Stimulated activated CD8-positive, alpha-beta memory T cell treated with anti-CD3 and anti-CD28 coated beads, Interleukin-4, amount 100 ng/mL, for 48 hours (primary cell): ENCODE measurements at regions not wholly inside any gene's neighbourhood (a gene's known extent, or its start where the extent isn't known, plus 50 kb on each side); places are given as distances from the start of the nearest gene placed in this dataset.
"Not testable (repeated sequence)": the region's sequence is repeated elsewhere in the genome, so short reads cannot be mapped to it uniquely, and the experiment has no call there.

ENCODE experiments used
- DNase-seq: peaks from one replicate; pipeline ENCODE4 v3.0.0-alpha.2; 2020

- DNase-seq: not testable (repeated sequence)
Measured at GRCh38 chr7:53239151-53239550, 203.7 kb downstream of the POM121L12 start.

GRCh38 chr7:53245721-53246120, 210.3 kb downstream of the POM121L12 start:
- no peak for DNase-seq

- no peak for DNase-seq
Measured at GRCh38 chr7:53246957-53247356, 211.5 kb downstream of the POM121L12 start.

GRCh38 chr7:53252539-53252938, 217.1 kb downstream of the POM121L12 start:
- no peak for DNase-seq

DNA sequence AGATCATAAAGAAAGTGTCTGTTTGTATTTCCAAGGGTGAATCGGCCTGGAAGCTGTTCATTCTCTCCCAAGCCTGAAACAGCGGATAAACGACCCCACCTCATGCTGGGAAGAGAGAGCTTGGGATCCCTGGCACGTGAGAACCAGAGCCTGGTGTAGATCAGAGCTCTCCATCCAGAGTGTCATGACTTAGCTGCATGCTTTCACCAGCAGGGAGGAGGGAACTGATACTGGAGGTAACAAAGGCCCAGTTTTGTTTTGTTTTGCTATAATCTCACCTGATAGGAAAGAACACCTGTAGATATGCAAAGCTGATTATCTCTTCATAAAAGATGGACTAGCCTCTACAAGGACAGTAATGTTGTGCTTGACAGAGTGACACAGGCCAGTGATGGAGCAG, 236.6 kb downstream of the POM121L12 start:
- no peak for DNase-seq

- DNase-seq: no peak
Measured at GRCh38 chr7:53281312-53281711, 245.9 kb downstream of the POM121L12 start.

DNA sequence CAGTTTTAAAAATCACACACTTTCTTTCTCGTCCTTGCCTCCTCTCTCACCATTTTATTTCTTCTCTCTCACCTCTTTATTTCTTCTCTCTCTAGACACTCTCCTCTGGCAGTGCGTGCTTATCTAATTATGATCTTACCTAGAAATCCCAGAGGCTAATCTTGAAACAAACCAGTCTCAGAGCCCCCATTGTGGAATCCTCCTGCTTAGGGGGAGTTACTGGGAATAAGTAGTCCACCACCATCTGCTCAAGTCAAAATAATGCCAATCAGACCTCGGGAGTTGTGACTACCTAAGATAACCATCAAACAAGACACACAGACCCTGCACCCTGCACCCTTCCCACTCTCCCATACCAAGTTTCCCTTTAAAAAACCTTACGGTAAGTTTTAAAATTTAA, 256.9 kb downstream of the POM121L12 start:
- DNase-seq: no peak

DNA sequence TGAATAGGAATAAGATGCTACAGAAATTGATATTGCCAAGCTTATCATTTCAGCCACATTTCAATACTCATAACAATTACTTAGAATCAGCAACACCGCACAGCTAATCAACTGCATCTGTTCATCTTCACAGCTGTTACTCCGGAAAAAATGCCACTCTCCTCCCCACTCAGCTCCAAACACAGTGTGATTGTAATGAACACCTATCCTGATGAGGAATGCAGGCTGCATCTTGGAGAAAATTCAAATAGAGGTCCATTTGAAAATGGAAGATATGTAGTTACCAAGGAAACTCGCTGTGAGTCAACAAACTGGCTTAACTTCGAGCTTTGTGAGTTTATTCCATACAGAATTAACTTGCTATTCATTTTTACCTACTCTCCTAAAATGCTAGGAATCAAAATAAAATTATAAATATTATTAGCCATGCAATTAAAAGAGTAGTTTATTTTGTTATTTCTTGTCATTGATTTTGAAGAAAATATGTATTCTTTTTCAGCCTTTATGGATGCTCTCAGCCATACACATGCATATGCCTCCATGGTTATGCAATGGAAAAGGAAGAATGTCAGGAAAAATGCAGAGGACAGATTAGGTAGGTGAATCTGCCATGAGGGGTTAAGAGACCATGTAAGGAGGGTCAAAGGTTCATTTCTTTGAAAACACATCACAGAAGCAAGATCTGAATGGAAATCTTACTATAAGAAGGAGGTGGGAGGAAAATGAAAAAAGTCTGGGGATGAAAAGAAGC, 267.2 kb downstream of the POM121L12 start:
- DNase-seq: no peak

GRCh38 chr7:53303781-53304180, 268.3 kb downstream of the POM121L12 start:
- no peak for DNase-seq

DNA sequence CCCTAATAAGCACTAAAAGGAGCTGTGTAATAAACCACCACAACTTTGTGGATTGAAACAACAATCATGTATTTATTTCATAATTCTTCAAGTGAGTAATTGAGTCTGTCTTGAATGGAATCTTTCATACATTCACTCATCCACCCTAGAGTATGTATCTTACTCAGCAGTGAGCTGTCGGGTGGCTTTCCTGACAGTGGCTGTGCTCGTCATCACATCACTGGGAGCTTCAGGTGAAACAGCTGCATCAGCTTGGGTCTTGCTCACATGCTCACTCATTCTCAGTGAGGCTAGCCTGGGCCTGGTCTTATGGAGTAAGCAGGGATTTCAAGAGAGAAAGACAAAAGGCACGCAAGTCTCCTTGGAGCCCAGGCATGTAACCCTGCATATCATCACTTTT, 271.4 kb downstream of the POM121L12 start:
- no peak for DNase-seq

GRCh38 chr7:53311205-53311604, 275.8 kb downstream of the POM121L12 start:
- DNase-seq: no peak

DNA sequence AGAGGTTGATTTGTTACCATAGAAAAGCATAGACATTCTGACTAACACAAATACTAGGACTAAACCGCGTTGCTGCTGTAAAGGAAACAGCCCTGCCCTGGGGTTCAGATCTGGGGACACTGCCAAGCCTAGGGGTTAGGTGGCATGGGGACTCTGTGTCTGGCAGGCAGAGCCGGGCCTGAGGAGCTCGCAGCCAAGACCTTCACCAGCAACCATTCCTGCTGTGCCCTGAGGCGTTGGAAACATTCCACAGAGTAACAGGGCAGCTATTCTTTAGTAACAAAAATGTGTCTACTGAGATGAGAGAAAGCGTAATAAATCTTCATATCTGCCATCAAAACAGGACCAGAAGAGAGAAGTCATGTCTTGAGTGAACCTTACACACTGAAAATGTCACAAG, 280.5 kb downstream of the POM121L12 start:
- no peak for DNase-seq

GRCh38 chr7:53318566-53318965, 283.1 kb downstream of the POM121L12 start:
- DNase-seq: no peak

GRCh38 chr7:53325061-53325460, 289.6 kb downstream of the POM121L12 start:
- DNase-seq: no peak

DNA sequence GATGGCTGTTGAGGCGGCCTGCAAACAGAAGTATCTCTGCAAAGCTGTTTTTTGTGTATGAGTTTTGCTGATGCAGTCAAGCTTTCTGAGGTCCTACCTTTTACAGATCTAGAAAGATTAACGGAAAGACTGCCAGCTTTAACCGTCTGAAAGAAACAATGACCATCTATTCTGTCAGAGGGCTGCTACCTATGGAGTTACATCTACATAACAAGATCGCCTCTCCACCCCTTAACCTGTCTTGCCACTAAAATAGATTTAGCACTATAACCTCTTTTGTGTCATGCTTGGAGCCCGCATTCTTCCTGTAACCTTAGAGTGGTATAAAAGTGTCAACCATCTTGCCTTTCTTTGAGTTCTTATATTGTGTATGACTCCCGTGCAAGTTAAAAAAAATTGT, 291.2 kb downstream of the POM121L12 start:
- no peak for DNase-seq

DNA sequence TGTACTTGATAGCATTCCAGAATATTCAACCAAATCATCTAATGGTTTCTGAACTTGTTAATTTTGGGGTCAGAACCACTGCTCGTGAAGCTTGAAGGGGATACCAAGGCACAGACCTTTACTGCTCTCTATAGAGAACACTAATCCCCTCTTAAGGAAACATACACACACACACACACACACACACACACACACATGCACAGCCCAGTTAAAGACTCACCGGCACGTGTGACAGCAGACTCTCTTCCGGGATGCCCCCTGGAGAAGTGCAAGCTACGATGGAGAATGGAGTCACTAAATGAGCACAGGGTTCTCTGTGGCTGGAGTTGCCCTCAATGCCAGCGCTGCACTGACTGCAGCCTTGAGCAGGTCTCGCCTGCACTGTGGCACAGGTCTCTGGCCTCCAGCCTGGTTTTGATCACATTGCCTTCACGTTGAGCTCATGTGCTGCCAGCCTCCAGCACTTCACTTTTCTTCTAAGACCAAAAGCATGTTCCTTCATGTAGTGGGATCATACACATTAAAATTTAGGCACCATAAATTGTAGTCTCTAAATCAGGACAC, 300.8 kb downstream of the POM121L12 start:
- no peak for DNase-seq

DNA sequence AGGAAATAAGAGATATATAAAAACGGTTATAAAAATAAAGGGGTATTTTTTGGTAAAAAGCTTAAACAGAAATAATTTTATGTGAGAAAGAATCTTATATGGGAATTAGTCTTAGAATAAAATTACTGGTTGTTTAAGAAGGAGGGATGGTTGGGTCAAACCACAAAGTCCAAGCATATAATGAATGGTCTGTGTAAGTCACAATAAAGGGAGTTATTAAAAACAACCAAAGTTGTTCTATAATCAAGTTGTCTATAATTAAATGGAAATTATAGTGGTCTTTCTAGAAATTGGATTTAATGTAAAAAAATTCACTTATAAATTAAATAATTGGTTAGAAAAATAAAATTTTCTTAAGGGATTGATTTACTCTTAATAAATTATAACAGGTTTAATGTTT, 304.8 kb downstream of the POM121L12 start:
- DNase-seq: no peak

GRCh38 chr7:53350241-53350640, 314.8 kb downstream of the POM121L12 start:
- DNase-seq: peak; percentile 33

- no peak for DNase-seq
Measured at GRCh38 chr7:53351681-53352080, 316.2 kb downstream of the POM121L12 start.

DNA sequence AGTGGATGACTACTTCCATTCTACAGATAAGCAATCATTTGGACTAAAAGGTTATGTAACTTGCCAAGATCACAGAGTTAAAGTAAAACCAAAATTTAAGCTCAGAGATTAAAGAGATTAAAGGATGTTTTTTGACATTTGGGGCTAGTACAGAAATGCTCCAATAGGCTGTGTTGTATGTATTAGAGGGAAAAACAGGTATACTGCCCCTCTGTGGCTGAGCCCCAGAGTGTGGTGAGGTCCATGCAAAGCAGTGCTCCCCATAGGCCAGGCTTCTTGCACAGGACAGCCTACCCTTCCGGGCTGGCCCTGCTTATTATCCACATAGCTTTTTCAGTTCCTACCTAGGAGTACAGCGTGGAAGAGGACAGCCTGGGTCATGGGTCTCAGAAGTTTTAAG, 322.8 kb downstream of the POM121L12 start:
- no peak for DNase-seq

GRCh38 chr7:53383131-53383530, 347.7 kb downstream of the POM121L12 start:
- no peak for DNase-seq

- not testable (repeated sequence) for DNase-seq
Measured at GRCh38 chr7:53385239-53385638, 349.8 kb downstream of the POM121L12 start.

- no peak for DNase-seq
Measured at GRCh38 chr7:53387515-53387914, 352.1 kb downstream of the POM121L12 start.

GRCh38 chr7:53397911-53398310, 362.5 kb downstream of the POM121L12 start:
- no peak for DNase-seq

- no peak for DNase-seq
Measured at GRCh38 chr7:53398566-53398965, 363.1 kb downstream of the POM121L12 start.
